OCI-LY3 (cell line): ENCODE measurements at regions not wholly inside any gene's neighbourhood (a gene's known extent, or its start where the extent isn't known, plus 50 kb on each side); places are given as distances from the start of the nearest gene placed in this dataset.

Source experiments
- H2AFZ ChIP-seq: fragments of 200-600, 300-600 bp; shearing (Covaris generic); 2 replicates; pipeline ENCODE4 v1.6.0; 2014; ENCODE audit warnings: antibody characterized with exemption, low read depth, low read length
- H3K27ac ChIP-seq: fragments of 200-600, 300-600 bp; sonication (generic); 2 replicates; pipeline ENCODE4 v1.5.1; 2014; ENCODE audit warnings: mild to moderate bottlenecking, low read length, moderate library complexity, mixed read lengths
- H3K27me3 ChIP-seq: fragments of 200-600, 300-600 bp; sonication (generic); 2 replicates; pipeline ENCODE4 v1.6.1; 2014; ENCODE audit warnings: low read depth, low read length, mixed read lengths
- H3K36me3 ChIP-seq: fragments of 200-600, 300-600 bp; sonication (generic); replicated peaks from 2 replicates; pipeline ENCODE3; 2014; ENCODE audit warnings: low read depth, low read length, mixed read lengths
- H3K4me1 ChIP-seq: fragments of 300-600, 200-600 bp; sonication (generic); 2 replicates; pipeline ENCODE4 v1.6.1; 2014; ENCODE audit warnings: low read length, mixed read lengths
- H3K4me2 ChIP-seq: fragments of 200-600, 300-600 bp; sonication (generic); 2 replicates; pipeline ENCODE4 v1.6.1; 2014; ENCODE audit warnings: low read length, mixed read lengths
- H3K4me3 ChIP-seq: fragments of 300-600, 200-600 bp; sonication (generic); 2 replicates; pipeline ENCODE4 v1.5.1; 2014; ENCODE audit warnings: antibody characterized with exemption, mild to moderate bottlenecking, low read length, moderate library complexity
- H3K79me2 ChIP-seq: fragments of 300-600, 200-600 bp; shearing (Covaris generic); 2 replicates; pipeline ENCODE4 v1.6.1; 2014; ENCODE audit warnings: mild to moderate bottlenecking, low read length, mixed read lengths
- H3K9ac ChIP-seq: fragments of 300-600, 200-600 bp; shearing (Covaris generic); 2 replicates; pipeline ENCODE4 v1.6.0; 2014; ENCODE audit warnings: mild to moderate bottlenecking, low read length, moderate library complexity
- H3K9me3 ChIP-seq: fragments of 200-600, 300-600 bp; shearing (Covaris generic); 2 replicates; pipeline ENCODE4 v1.6.1; 2014; ENCODE audit warnings: low read length, mixed read lengths; ENCODE audit not compliant: insufficient read depth
- H4K20me1 ChIP-seq: fragments of 200-600, 300-600 bp; sonication (generic); 2 replicates; pipeline ENCODE4 v1.6.1; 2016; ENCODE audit warnings: low read length, mixed read lengths; ENCODE audit not compliant: insufficient read depth
- CTCF ChIP-seq: fragments of 200-600, 300-600 bp; sonication (generic); IDR thresholded peaks from 2 replicates; pipeline ENCODE4 v1.5.1; 2014; ENCODE audit warnings: antibody characterized with exemption, low read length, low read depth
- EZH2phosphoT487 ChIP-seq: fragments of 200-600 bp; shearing (Covaris generic); IDR thresholded peaks from 2 replicates; pipeline ENCODE4 v1.6.1; 2018; ENCODE audit warnings: antibody characterized with exemption, mixed run types, low read depth

GRCh38 chr16:86387468-86388440 is 122.6 kb upstream of the FOXF1 start:
- Histone ChIP-seq H2AFZ (no peak overlapping the region), H3K36me3 (no peaks in the 10 kb centered on the region), H3K4me2 (no peak overlapping the region), H3K9me3 (no peaks in the 10 kb centered on the region), H3K9ac (no peak overlapping the region), H3K4me3 (no peak overlapping the region), H3K27me3 (0 out of 2 replicates have a peak, but pooled peaks cover 11% of the 10 kb centered on the region), H3K27ac (no peak overlapping the region), H3K4me1 (no peaks in the 10 kb centered on the region), H3K79me2 (no peaks in the 10 kb centered on the region), H4K20me1 (no peaks in the 10 kb centered on the region)
- TF ChIP-seq EZH2phosphoT487, result no peak
- TF ChIP-seq CTCF, result no peak

- no peaks in the 10 kb centered on the region for H3K36me3 ChIP-seq
- H2AFZ ChIP-seq, result no peak overlapping the region
- peaks cover 15% of the 10 kb centered on the region; the same call in 1 of the 2 replicates for H3K27me3 ChIP-seq
- no peak overlapping the region for H3K27ac ChIP-seq
- no peaks in the 10 kb centered on the region for H3K4me1 ChIP-seq
- H4K20me1 ChIP-seq, result no peaks in the 10 kb centered on the region
- no peak overlapping the region for H3K4me2 ChIP-seq
- no peaks in the 10 kb centered on the region for H3K79me2 ChIP-seq
- H3K9me3 ChIP-seq, result no peaks in the 10 kb centered on the region
- H3K9ac ChIP-seq, result no peak overlapping the region
- H3K4me3 ChIP-seq, result no peak overlapping the region
- TF ChIP-seq CTCF (no peak), EZH2phosphoT487 (no peak)
Observed at GRCh38 chr16:86388976-86389375, 121.4 kb upstream of the FOXF1 start.

GRCh38 chr16:86389566-86390328 is 120.6 kb upstream of the FOXF1 start:
- Histone ChIP-seq H3K4me2 (no peak overlapping the region), H3K4me1 (no peaks in the 10 kb centered on the region), H3K4me3 (no peak overlapping the region), H3K9ac (no peak overlapping the region), H3K27ac (no peak overlapping the region), H3K36me3 (no peaks in the 10 kb centered on the region), H3K27me3 (peaks cover 15% of the 10 kb centered on the region; the same call in 1 of the 2 replicates), H2AFZ (no peak overlapping the region), H3K9me3 (no peaks in the 10 kb centered on the region), H3K79me2 (no peaks in the 10 kb centered on the region), H4K20me1 (no peaks in the 10 kb centered on the region)
- TF ChIP-seq EZH2phosphoT487 (no peak), CTCF (no peak)

- no peak for TF ChIP-seq EZH2phosphoT487
- no peak for TF ChIP-seq CTCF
- no peaks in the 10 kb centered on the region for H4K20me1 ChIP-seq
Observed at GRCh38 chr16:86390335-86390734, 120.0 kb upstream of the FOXF1 start.

More at GRCh38 chr16:86390335-86390734, 120.0 kb upstream of the FOXF1 start:
- no peaks in the 10 kb centered on the region for H3K4me1 ChIP-seq
- no peak overlapping the region for H3K27ac ChIP-seq
- no peaks in the 10 kb centered on the region for H3K36me3 ChIP-seq
- peaks cover 15% of the 10 kb centered on the region; the same call in 1 of the 2 replicates for H3K27me3 ChIP-seq
- no peaks in the 10 kb centered on the region for H3K9me3 ChIP-seq
- no peak overlapping the region for H3K4me3 ChIP-seq
- no peak overlapping the region for H3K9ac ChIP-seq
- H3K79me2 ChIP-seq, result no peaks in the 10 kb centered on the region
- no peak overlapping the region for H3K4me2 ChIP-seq
- no peak overlapping the region for H2AFZ ChIP-seq
